ENCODE measurements at regions not wholly inside any gene's neighbourhood (a gene's known extent, or its start where the extent isn't known, plus 50 kb on each side); places are given as distances from the start of the nearest gene placed in this dataset.

DNA sequence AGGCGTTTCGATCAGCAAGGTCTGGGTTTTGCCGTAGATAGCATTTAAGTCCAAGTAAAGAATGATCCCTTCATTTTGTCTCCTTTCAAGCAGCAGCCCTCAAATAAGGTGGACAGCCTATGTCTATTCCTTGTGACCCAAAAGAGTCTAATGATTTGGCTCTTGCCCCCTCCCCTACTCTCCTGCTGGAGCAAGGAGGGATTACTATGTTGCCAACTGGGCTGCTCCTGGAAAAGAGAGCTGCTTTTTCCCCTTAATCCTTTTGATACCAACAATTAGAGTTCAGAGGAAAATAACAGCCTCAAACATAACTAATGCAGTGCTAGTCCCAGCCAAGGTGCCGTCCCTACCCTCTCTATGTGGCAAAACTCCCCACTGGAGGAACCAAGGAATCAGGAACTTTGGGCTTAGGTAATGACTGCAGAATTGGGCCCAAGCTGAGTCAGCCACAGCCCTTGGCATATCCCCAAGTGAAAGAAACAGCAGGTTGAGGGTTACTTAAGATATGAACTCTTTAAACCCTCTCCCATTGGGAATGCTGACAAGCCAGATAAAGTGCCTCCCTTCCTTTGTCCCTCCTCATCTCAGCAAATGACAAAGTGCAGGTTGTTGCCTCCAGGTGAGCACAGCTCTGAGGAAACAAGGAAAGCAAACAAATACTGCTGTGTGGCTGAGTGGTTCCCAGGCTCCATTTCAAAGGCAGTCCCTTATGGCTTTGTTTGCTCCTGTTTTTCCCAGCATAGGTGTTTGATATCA lies 643.7 kb downstream of the INHBA start:
- TF ChIP-seq, protein P1, sequence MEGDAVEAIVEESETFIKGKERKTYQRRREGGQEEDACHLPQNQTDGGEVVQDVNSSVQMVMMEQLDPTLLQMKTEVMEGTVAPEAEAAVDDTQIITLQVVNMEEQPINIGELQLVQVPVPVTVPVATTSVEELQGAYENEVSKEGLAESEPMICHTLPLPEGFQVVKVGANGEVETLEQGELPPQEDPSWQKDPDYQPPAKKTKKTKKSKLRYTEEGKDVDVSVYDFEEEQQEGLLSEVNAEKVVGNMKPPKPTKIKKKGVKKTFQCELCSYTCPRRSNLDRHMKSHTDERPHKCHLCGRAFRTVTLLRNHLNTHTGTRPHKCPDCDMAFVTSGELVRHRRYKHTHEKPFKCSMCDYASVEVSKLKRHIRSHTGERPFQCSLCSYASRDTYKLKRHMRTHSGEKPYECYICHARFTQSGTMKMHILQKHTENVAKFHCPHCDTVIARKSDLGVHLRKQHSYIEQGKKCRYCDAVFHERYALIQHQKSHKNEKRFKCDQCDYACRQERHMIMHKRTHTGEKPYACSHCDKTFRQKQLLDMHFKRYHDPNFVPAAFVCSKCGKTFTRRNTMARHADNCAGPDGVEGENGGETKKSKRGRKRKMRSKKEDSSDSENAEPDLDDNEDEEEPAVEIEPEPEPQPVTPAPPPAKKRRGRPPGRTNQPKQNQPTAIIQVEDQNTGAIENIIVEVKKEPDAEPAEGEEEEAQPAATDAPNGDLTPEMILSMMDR (conservative IDR thresholded peaks at IDR 0.05; ENCODE audit: low read length) = no peak
- no peak for TF ChIP-seq EZH2phosphoT487 (IDR thresholded peaks at IDR 0.05; ENCODE audit: borderline replicate concordance)
